ENCODE measurements at regions not wholly inside any gene's neighbourhood (a gene's known extent, or its start where the extent isn't known, plus 50 kb on each side); places are given as distances from the start of the nearest gene placed in this dataset.

- Mint-ChIP-seq H3K27me3 (ENCODE audit: low read depth in 3 of 3) (peaks cover 0 to 1% (median 0%) of the 10 kb centered on the region in 3 donors), H3K4me3 (no peak overlapping the region), H3K4me1 (peaks cover 4% of the 10 kb centered on the region), H3K36me3 (no peaks in the 10 kb centered on the region), H3K9me3 (no peaks in the 10 kb centered on the region), H3K27ac (peak overlapping the region in 1 of 7 donors; percentile 27)
- H3K4me2 ChIP-seq (replicated peaks; ENCODE audit: extremely low read depth, low read length, poor library complexity, severe bottlenecking), result no peak overlapping the region
- H3K36me3 ChIP-seq (replicated peaks in 1 of 2; ENCODE audit: control insufficient read depth in 1 of 2, insufficient read depth in 2 of 2, low read length in 2 of 2), result no peaks in the 10 kb centered on the region
- H3K27ac ChIP-seq (ENCODE audit: low read depth in 1 of 2, low read length in 2 of 2), result no peak overlapping the region
- H2AFZ ChIP-seq (ENCODE audit: insufficient read depth, low read depth, low read length, poor library complexity, severe bottlenecking), result no peak overlapping the region
- H3K9ac ChIP-seq (ENCODE audit: insufficient read depth, low read length, poor library complexity, severe bottlenecking), result no peak overlapping the region
- DNase-seq, result peak in 1 of 3 donors; percentile 4
- no peaks in the 10 kb centered on the region for H3K4me1 ChIP-seq (ENCODE audit: control insufficient read depth in 1 of 2, insufficient read depth in 2 of 2, low read length in 2 of 2)
- H3K4me3 ChIP-seq (replicated peaks in 1 of 3; ENCODE audit: low read depth in 2 of 3, low read length in 3 of 3), result no peak overlapping the region
- H3K79me2 ChIP-seq (ENCODE audit: insufficient read depth, low read length), result no peaks in the 10 kb centered on the region
- H4K20me1 ChIP-seq (ENCODE audit: insufficient read depth, low read length), result no peaks in the 10 kb centered on the region
- intact Hi-C loops (cut with micrococcal nuclease), result no loop called here
- peak; percentile 76 for TF ChIP-seq CTCF (IDR thresholded peaks at IDR 0.05)
- H3K27me3 ChIP-seq (ENCODE audit: control insufficient read depth in 2 of 2, insufficient read depth in 2 of 2, low read length in 2 of 2), result no peaks in the 10 kb centered on the region
- no peaks in the 10 kb centered on the region for H3K9me3 ChIP-seq (replicated peaks in 1 of 2; ENCODE audit: control insufficient read depth in 1 of 2, insufficient read depth in 1 of 2, low read length in 2 of 2)
- WGBS (ENCODE audit: insufficient coverage), result 43% methylated on average over 6 of the region's 8 CpGs
Observed at GRCh38 chr3:161851941-161852566, 355.4 kb downstream of the OTOL1 start.

GRCh38 chr3:161852744-161853143, 356.1 kb downstream of the OTOL1 start:
- H3K4me1 Mint-ChIP-seq, result peaks cover 4% of the 10 kb centered on the region
- Histone ChIP-seq H3K9ac (ENCODE audit: insufficient read depth, low read length, poor library complexity, severe bottlenecking) (no peak overlapping the region), H3K36me3 (replicated peaks in 1 of 2; ENCODE audit: control insufficient read depth in 1 of 2, insufficient read depth in 2 of 2, low read length in 2 of 2) (no peaks in the 10 kb centered on the region), H3K4me3 (replicated peaks in 1 of 3; ENCODE audit: low read depth in 2 of 3, low read length in 3 of 3) (no peak overlapping the region), H2AFZ (ENCODE audit: insufficient read depth, low read depth, low read length, poor library complexity, severe bottlenecking) (no peak overlapping the region), H3K4me2 (replicated peaks; ENCODE audit: extremely low read depth, low read length, poor library complexity, severe bottlenecking) (no peak overlapping the region), H3K27ac (ENCODE audit: low read depth in 1 of 2, low read length in 2 of 2) (no peak overlapping the region), H4K20me1 (ENCODE audit: insufficient read depth, low read length) (no peaks in the 10 kb centered on the region), H3K79me2 (ENCODE audit: insufficient read depth, low read length) (no peaks in the 10 kb centered on the region), H3K4me1 (ENCODE audit: control insufficient read depth in 1 of 2, insufficient read depth in 2 of 2, low read length in 2 of 2) (no peaks in the 10 kb centered on the region), H3K27me3 (ENCODE audit: control insufficient read depth in 2 of 2, insufficient read depth in 2 of 2, low read length in 2 of 2) (no peaks in the 10 kb centered on the region), H3K9me3 (replicated peaks in 1 of 2; ENCODE audit: control insufficient read depth in 1 of 2, insufficient read depth in 1 of 2, low read length in 2 of 2) (no peaks in the 10 kb centered on the region)
- H3K27me3 Mint-ChIP-seq (ENCODE audit: low read depth in 3 of 3), result no peaks in the 10 kb centered on the region
- WGBS (ENCODE audit: insufficient coverage), result 91% methylated on average over 9 of the region's 9 CpGs
- H3K9me3 Mint-ChIP-seq, result peaks cover 0 to 1% (median 0%) of the 10 kb centered on the region in 7 donors
- DNase-seq, result no peak
- peak overlapping the region in 1 of 7 donors; percentile 61 for H3K27ac Mint-ChIP-seq
- no peaks in the 10 kb centered on the region for H3K36me3 Mint-ChIP-seq
- H3K4me3 Mint-ChIP-seq, result no peak overlapping the region
- no peak for TF ChIP-seq CTCF (IDR thresholded peaks at IDR 0.05)
- intact Hi-C loops (cut with micrococcal nuclease), result no loop called here

Data from CD14-positive monocyte (primary cell).